Thoracic aorta (tissue), 2 donors: ENCODE measurements at regions not wholly inside any gene's neighbourhood (a gene's known extent, or its start where the extent isn't known, plus 50 kb on each side); places are given as distances from the start of the nearest gene placed in this dataset.

Experiments
- ATAC-seq: fragments of 150-250 bp; one replicate; pipeline ENCODE4 v1.8.0; 2017; ENCODE audit warnings: low read depth; ENCODE audit not compliant: insufficient number of reproducible peaks, low FRiP score
- DNase-seq: peaks from one replicate; pipeline ENCODE4 v3.0.0-alpha.2; 2020; ENCODE audit warnings: low spot score
- H3K27ac ChIP-seq, 2 donors: fragments of 200-600 bp; sonication (generic); 1 replicate in 1 of 2; 2 replicates in 1 of 2; pipeline ENCODE4 v1.5.1; 2016; ENCODE audit warnings: mild to moderate bottlenecking in 2 of 2, moderate library complexity in 2 of 2
- H3K27me3 ChIP-seq: fragments of 200-600 bp; sonication (generic); replicated peaks from 2 replicates; pipeline ENCODE4 v1.6.0; 2016; ENCODE audit warnings: mild to moderate bottlenecking; ENCODE audit not compliant: insufficient read depth
- H3K36me3 ChIP-seq: fragments of 200-600 bp; sonication (generic); one replicate; pipeline ENCODE4 v1.5.1; 2016
- H3K4me1 ChIP-seq, 2 donors: fragments of 200-600 bp; sonication (generic); 1 replicate in 1 of 2; 2 replicates in 1 of 2; pipeline versions ENCODE4 v1.5.1 to v1.6.0; 2016; ENCODE audit warnings: low read depth in 2 of 2, mild to moderate bottlenecking in 1 of 2; ENCODE audit not compliant: control insufficient read depth in 1 of 2
- H3K4me3 ChIP-seq: fragments of 200-600 bp; sonication (generic); 2 replicates; pipeline ENCODE4 v1.5.1; 2016; ENCODE audit warnings: mild to moderate bottlenecking
- H3K9me3 ChIP-seq: fragments of 200-600 bp; sonication (generic); 2 replicates; pipeline ENCODE4 v1.5.1; 2016
- TF ChIP-seq, protein P1 (sequence below): fragments of 200-600 bp; sonication (generic); IDR thresholded peaks from one replicate; pipeline ENCODE4 v1.5.1; 2019; ENCODE audit warnings: antibody characterized with exemption

DNA sequence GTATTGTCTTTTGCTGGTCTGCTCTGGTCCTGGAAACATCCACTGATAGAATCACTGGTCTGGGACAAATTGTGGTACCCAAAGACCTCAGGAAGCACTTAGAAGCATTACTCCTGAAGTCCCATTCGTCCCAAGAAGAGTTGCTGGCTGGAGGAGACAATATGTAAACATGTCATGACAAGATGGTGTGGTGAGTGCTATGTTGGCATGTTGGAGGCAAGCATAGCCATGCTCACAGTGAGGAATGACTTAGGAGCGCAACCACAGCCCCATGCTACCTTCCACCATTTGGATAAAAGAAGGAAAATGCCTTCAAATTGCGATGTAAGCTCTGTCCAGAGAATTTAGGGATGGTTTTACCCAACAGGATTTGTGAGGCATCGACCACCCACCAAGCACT is 115.8 kb upstream of the STC2 start:
- ATAC-seq = no peak
- Histone ChIP-seq H3K36me3 (no peaks in the 10 kb centered on the region), H3K27me3 (no peaks in the 10 kb centered on the region), H3K9me3 (no peaks in the 10 kb centered on the region), H3K4me3 (no peak overlapping the region), H3K4me1 (no peaks in the 10 kb centered on the region), H3K27ac (no peak overlapping the region)
- TF ChIP-seq, protein P1, sequence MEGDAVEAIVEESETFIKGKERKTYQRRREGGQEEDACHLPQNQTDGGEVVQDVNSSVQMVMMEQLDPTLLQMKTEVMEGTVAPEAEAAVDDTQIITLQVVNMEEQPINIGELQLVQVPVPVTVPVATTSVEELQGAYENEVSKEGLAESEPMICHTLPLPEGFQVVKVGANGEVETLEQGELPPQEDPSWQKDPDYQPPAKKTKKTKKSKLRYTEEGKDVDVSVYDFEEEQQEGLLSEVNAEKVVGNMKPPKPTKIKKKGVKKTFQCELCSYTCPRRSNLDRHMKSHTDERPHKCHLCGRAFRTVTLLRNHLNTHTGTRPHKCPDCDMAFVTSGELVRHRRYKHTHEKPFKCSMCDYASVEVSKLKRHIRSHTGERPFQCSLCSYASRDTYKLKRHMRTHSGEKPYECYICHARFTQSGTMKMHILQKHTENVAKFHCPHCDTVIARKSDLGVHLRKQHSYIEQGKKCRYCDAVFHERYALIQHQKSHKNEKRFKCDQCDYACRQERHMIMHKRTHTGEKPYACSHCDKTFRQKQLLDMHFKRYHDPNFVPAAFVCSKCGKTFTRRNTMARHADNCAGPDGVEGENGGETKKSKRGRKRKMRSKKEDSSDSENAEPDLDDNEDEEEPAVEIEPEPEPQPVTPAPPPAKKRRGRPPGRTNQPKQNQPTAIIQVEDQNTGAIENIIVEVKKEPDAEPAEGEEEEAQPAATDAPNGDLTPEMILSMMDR = no peak
- DNase-seq = no peak

DNA sequence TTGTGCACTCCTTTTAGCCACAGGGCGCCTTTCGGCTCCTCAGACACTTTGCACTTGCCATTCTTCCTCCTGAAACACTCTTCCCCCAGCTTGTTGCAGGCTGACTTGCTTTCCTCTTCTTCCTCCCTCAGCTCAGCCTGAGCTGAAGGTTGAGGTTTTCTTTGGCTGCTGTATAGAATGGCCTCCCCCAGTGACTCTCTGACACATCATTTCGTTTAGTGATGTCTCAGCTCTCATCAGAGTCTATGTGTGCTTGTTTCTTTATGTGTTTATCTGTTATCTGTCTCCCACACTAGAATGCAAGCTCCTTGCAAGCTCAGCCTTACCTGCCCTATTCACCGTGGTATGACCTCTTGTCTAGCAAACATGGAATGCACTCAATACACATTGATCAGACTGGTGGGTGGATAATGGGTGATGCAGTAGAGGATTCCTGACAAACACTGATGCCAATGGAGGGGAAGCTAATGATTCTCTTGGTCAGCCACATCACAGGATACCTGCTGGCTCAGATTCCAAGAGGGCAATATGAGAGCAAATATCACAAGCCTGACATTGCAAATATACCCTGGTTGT is 112.9 kb upstream of the STC2 start:
- Histone ChIP-seq H3K9me3 (no peaks in the 10 kb centered on the region), H3K36me3 (no peaks in the 10 kb centered on the region), H3K27me3 (no peaks in the 10 kb centered on the region), H3K27ac (no peak overlapping the region), H3K4me1 (no peaks in the 10 kb centered on the region), H3K4me3 (no peak overlapping the region)
- DNase-seq = no peak
- ATAC-seq = no peak
- TF ChIP-seq, protein P1 = no peak

DNA sequence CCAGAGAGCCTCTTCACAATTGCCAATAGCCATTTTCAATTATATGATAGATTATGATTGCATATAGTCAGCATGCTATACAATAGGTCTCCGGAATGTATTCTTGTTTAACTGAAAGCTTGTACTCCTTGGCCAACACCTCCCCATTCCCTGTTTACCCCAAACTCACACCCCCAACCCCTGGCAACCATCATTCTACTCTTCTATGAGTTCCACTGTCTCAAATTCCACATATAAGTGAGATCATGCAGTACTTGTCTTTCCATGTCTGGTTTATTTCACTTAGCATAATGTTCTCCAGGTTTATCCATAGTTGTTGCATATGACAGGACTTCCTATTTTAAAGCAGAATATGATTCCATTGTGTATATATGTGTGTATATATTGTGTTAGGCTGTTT is 110.7 kb upstream of the STC2 start:
- DNase-seq (no peak), ATAC-seq (no peak)
- H3K9me3 ChIP-seq = no peaks in the 10 kb centered on the region
- TF ChIP-seq, protein P1 = no peak
- no peaks in the 10 kb centered on the region for H3K4me1 ChIP-seq
- no peak overlapping the region for H3K27ac ChIP-seq
- H3K4me3 ChIP-seq = no peak overlapping the region
- no peaks in the 10 kb centered on the region for H3K27me3 ChIP-seq
- no peaks in the 10 kb centered on the region for H3K36me3 ChIP-seq

DNA sequence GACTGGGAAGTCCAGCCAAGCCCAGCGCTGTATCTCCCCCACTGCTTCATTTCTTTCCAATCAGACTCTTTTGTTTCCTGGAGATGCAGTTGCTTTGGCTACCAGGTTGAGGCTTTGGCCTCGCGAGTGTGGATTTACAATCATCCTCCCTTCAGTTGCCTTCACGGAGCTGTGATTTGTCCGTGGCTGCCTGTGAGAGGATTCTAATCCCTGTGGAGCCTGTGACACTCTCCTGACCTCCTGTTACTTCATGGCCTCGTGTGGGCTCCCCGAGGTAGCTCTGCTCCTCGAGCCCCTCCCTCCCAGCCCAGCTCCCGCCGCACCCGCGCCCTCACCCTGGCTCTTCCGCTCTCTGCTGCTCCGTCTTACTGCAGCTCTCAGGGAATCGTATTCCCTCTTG is 107.2 kb upstream of the STC2 start:
- Histone ChIP-seq H3K27ac (no peak overlapping the region), H3K4me3 (peak overlapping the region; percentile 37), H3K36me3 (no peaks in the 10 kb centered on the region), H3K27me3 (no peaks in the 10 kb centered on the region), H3K9me3 (no peaks in the 10 kb centered on the region), H3K4me1 (no peaks in the 10 kb centered on the region)
- TF ChIP-seq, protein P1 = no peak
- ATAC-seq (no peak), DNase-seq (no peak)

DNA sequence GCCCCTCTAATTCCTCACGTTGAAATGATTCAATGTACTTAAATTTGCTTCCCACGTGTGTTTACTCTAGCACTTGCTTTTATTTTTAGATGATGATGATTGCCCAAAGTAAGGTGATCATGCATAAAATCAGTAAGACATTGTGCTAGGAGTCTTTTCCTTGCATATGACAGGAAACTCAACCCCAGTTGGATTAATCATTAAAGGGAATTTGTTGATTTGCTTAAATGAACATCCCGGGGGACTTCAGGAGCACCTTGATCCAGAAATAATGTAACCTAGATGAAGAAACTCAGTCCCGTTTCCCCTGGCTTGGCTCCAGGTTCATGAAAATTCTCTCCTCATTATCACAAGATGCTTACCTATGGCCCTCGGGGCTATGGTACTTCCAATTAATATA is 106.1 kb upstream of the STC2 start:
- TF ChIP-seq, protein P1 = no peak
- no peak for ATAC-seq
- no peaks in the 10 kb centered on the region for H3K4me1 ChIP-seq
- no peaks in the 10 kb centered on the region for H3K9me3 ChIP-seq
- no peaks in the 10 kb centered on the region for H3K27me3 ChIP-seq
- no peaks in the 10 kb centered on the region for H3K36me3 ChIP-seq
- no peak overlapping the region for H3K27ac ChIP-seq
- no peak overlapping the region for H3K4me3 ChIP-seq
- DNase-seq = no peak
